ENCODE measurements at regions not wholly inside any gene's neighbourhood (a gene's known extent, or its start where the extent isn't known, plus 50 kb on each side); places are given as distances from the start of the nearest gene placed in this dataset.
"Not testable (repeated sequence)": the region's sequence is repeated elsewhere in the genome, so short reads cannot be mapped to it uniquely, and the experiment has no call there.

- H3K36me3 ChIP-seq (ENCODE audit: low read length); H3K9me3 ChIP-seq (ENCODE audit: insufficient read depth, low read length); H2AFZ ChIP-seq (ENCODE audit: low read depth, low read length, severe bottlenecking); H3K27ac ChIP-seq (ENCODE audit: low read depth, low read length); H4K20me1 ChIP-seq (ENCODE audit: low read depth, low read length); H3K4me2 ChIP-seq (ENCODE audit: low read depth, low read length, poor library complexity, severe bottlenecking); H3K79me2 ChIP-seq (ENCODE audit: insufficient read depth, low read length); H3K27me3 ChIP-seq (ENCODE audit: low read length); H3K9me2 ChIP-seq (replicated peaks; ENCODE audit: insufficient read depth, low read length); H3K9ac ChIP-seq (ENCODE audit: low read length); H3K4me3 ChIP-seq (ENCODE audit: insufficient read depth, low read length, poor library complexity, severe bottlenecking): not testable (repeated sequence)
- peaks cover 21% of the 10 kb centered on the region for H3F3A ChIP-seq (ENCODE audit: insufficient read depth)
These were observed 207.4 kb downstream of the BCAS1 start for GRCh38 chr20:53863039-53863438.

GRCh38 chr20:53862490-53862889 lies 207.9 kb downstream of the BCAS1 start:
- H3K27ac ChIP-seq (ENCODE audit: low read depth, low read length); H2AFZ ChIP-seq (ENCODE audit: low read depth, low read length, severe bottlenecking); H3K9me2 ChIP-seq (replicated peaks; ENCODE audit: insufficient read depth, low read length); H4K20me1 ChIP-seq (ENCODE audit: low read depth, low read length); H3K27me3 ChIP-seq (ENCODE audit: low read length); H3K9ac ChIP-seq (ENCODE audit: low read length); H3K36me3 ChIP-seq (ENCODE audit: low read length); H3K79me2 ChIP-seq (ENCODE audit: insufficient read depth, low read length); H3K9me3 ChIP-seq (ENCODE audit: insufficient read depth, low read length); H3K4me2 ChIP-seq (ENCODE audit: low read depth, low read length, poor library complexity, severe bottlenecking); H3K4me3 ChIP-seq (ENCODE audit: insufficient read depth, low read length, poor library complexity, severe bottlenecking): not testable (repeated sequence)
- peaks cover 15% of the 10 kb centered on the region for H3F3A ChIP-seq (ENCODE audit: insufficient read depth)

- not testable (repeated sequence) for H4K20me1 ChIP-seq (ENCODE audit: low read depth, low read length); H3K4me3 ChIP-seq (ENCODE audit: insufficient read depth, low read length, poor library complexity, severe bottlenecking); H3K36me3 ChIP-seq (ENCODE audit: low read length); H3K79me2 ChIP-seq (ENCODE audit: insufficient read depth, low read length); H3K9ac ChIP-seq (ENCODE audit: low read length); H3K27me3 ChIP-seq (ENCODE audit: low read length); H3K27ac ChIP-seq (ENCODE audit: low read depth, low read length); H2AFZ ChIP-seq (ENCODE audit: low read depth, low read length, severe bottlenecking); H3K4me2 ChIP-seq (ENCODE audit: low read depth, low read length, poor library complexity, severe bottlenecking); H3K9me3 ChIP-seq (ENCODE audit: insufficient read depth, low read length); H3K9me2 ChIP-seq (replicated peaks; ENCODE audit: insufficient read depth, low read length)
- H3F3A ChIP-seq (ENCODE audit: insufficient read depth): peaks cover 11% of the 10 kb centered on the region
These were observed 208.3 kb downstream of the BCAS1 start for GRCh38 chr20:53862136-53862397.

- Histone ChIP-seq H3K27ac (ENCODE audit: low read depth, low read length) (no peak overlapping the region), H4K20me1 (ENCODE audit: low read depth, low read length) (no peaks in the 10 kb centered on the region), H3K9me2 (replicated peaks; ENCODE audit: insufficient read depth, low read length) (no peaks in the 10 kb centered on the region), H2AFZ (ENCODE audit: low read depth, low read length, severe bottlenecking) (peak overlapping the region; percentile 7), H3K9ac (ENCODE audit: low read length) (no peak overlapping the region), H3K9me3 (ENCODE audit: insufficient read depth, low read length) (no peaks in the 10 kb centered on the region), H3K27me3 (ENCODE audit: low read length) (no peaks in the 10 kb centered on the region), H3F3A (ENCODE audit: insufficient read depth) (0 out of 2 replicates have a peak, but pooled peaks cover under 1% of the 10 kb centered on the region), H3K4me3 (ENCODE audit: insufficient read depth, low read length, poor library complexity, severe bottlenecking) (no peak overlapping the region), H3K79me2 (ENCODE audit: insufficient read depth, low read length) (no peaks in the 10 kb centered on the region), H3K36me3 (ENCODE audit: low read length) (no peaks in the 10 kb centered on the region), H3K4me2 (ENCODE audit: low read depth, low read length, poor library complexity, severe bottlenecking) (no peak overlapping the region)
- TF ChIP-seq CTCF (IDR thresholded peaks at IDR 0.05; ENCODE audit: insufficient read depth, low read length, poor library complexity, severe bottlenecking) (no peak), EZH2phosphoT487 (conservative IDR thresholded peaks at IDR 0.05; ENCODE audit: low read length) (no peak)
These were observed 210.7 kb downstream of the BCAS1 start for GRCh38 chr20:53859684-53860083.

GRCh38 chr20:53859009-53859408 lies 211.4 kb downstream of the BCAS1 start:
- H3F3A ChIP-seq (ENCODE audit: insufficient read depth); H3K4me3 ChIP-seq (ENCODE audit: insufficient read depth, low read length, poor library complexity, severe bottlenecking); H3K79me2 ChIP-seq (ENCODE audit: insufficient read depth, low read length); H3K36me3 ChIP-seq (ENCODE audit: low read length); H3K27me3 ChIP-seq (ENCODE audit: low read length); H3K9ac ChIP-seq (ENCODE audit: low read length); H3K9me3 ChIP-seq (ENCODE audit: insufficient read depth, low read length); H2AFZ ChIP-seq (ENCODE audit: low read depth, low read length, severe bottlenecking); H3K9me2 ChIP-seq (replicated peaks; ENCODE audit: insufficient read depth, low read length); H3K27ac ChIP-seq (ENCODE audit: low read depth, low read length); H4K20me1 ChIP-seq (ENCODE audit: low read depth, low read length); H3K4me2 ChIP-seq (ENCODE audit: low read depth, low read length, poor library complexity, severe bottlenecking): not testable (repeated sequence)

- not testable (repeated sequence) for H4K20me1 ChIP-seq (ENCODE audit: low read depth, low read length); H3K36me3 ChIP-seq (ENCODE audit: low read length); H3K79me2 ChIP-seq (ENCODE audit: insufficient read depth, low read length); H3K4me2 ChIP-seq (ENCODE audit: low read depth, low read length, poor library complexity, severe bottlenecking); H3K4me3 ChIP-seq (ENCODE audit: insufficient read depth, low read length, poor library complexity, severe bottlenecking); H3K9me2 ChIP-seq (replicated peaks; ENCODE audit: insufficient read depth, low read length); H3F3A ChIP-seq (ENCODE audit: insufficient read depth); H2AFZ ChIP-seq (ENCODE audit: low read depth, low read length, severe bottlenecking); H3K9ac ChIP-seq (ENCODE audit: low read length); H3K27ac ChIP-seq (ENCODE audit: low read depth, low read length); H3K9me3 ChIP-seq (ENCODE audit: insufficient read depth, low read length); H3K27me3 ChIP-seq (ENCODE audit: low read length)
These were observed 211.9 kb downstream of the BCAS1 start for GRCh38 chr20:53858516-53858915.

Measured in SU-DHL-6 (cell line).